ENCODE measurements at regions not wholly inside any gene's neighbourhood (a gene's known extent, or its start where the extent isn't known, plus 50 kb on each side); places are given as distances from the start of the nearest gene placed in this dataset.
"Not testable (repeated sequence)": the region's sequence is repeated elsewhere in the genome, so short reads cannot be mapped to it uniquely, and the experiment has no call there.

DNA sequence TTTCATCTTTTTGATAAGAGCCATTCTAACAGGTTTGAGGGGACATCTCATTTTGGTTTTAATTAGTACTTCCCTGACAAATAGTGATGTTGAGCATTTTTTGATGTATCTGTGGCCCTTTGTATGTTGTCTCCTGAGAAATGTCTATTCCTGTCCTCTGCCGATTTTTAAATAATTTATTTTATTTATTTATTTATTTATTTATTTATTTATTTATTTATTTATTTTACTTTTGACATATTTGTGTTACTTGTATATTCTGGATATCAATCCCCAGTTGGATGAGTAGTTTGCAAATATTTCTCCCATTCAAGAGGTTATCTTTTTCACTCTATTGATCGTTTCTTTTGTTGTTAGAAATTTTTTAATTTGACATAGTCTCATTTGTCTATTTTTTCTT is 133.9 kb downstream of the OR4F15 start:
- H2AFZ ChIP-seq (ENCODE audit: low read length); H3K79me2 ChIP-seq (ENCODE audit: insufficient read depth, low read length); H3K9me2 ChIP-seq (replicated peaks; ENCODE audit: low read depth, low read length); H3K4me3 ChIP-seq (ENCODE audit: low read length, poor library complexity, severe bottlenecking); H3K9ac ChIP-seq (ENCODE audit: low read depth, low read length, poor library complexity, severe bottlenecking); H3K9me3 ChIP-seq (ENCODE audit: insufficient read depth, low read depth, low read length); H4K20me1 ChIP-seq (ENCODE audit: insufficient read depth, low read length, poor library complexity, severe bottlenecking); H3K4me2 ChIP-seq (ENCODE audit: low read depth, low read length, poor library complexity, severe bottlenecking); H3K36me3 ChIP-seq (ENCODE audit: insufficient read depth, low read length); H3F3A ChIP-seq (ENCODE audit: low read depth); H3K4me1 ChIP-seq (ENCODE audit: insufficient read depth, low read length, poor library complexity, severe bottlenecking); H3K27me3 ChIP-seq (ENCODE audit: insufficient read depth, low read length, poor library complexity, severe bottlenecking): not testable (repeated sequence)

DNA sequence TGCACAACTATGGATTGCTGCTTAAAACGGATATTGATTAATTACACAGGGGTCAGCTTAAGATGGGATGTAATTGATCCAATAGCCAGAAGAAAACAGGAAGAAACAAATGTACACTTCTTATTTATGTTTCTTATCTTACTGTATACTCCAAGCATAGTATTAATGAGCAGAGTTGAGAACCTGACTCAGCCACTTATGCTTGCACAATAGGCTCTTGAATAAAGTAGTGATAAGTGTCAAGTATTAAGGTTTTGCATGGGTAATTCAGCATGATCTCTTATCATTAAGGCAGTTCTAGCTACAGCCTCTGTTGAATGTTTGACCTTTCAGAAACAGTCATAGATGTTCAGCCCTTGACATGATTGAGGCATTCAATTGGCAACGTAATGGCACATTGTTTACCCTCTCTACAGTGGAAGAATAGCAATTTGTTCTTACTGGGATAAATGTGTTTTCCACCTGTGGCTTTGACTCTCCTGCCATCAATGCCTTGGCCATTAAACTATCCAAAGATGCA is 136.5 kb downstream of the OR4F15 start:
- not testable (repeated sequence) for H3K9me3 ChIP-seq (ENCODE audit: insufficient read depth, low read depth, low read length); H3K79me2 ChIP-seq (ENCODE audit: insufficient read depth, low read length); H3K4me2 ChIP-seq (ENCODE audit: low read depth, low read length, poor library complexity, severe bottlenecking); H3K4me1 ChIP-seq (ENCODE audit: insufficient read depth, low read length, poor library complexity, severe bottlenecking); H3K9me2 ChIP-seq (replicated peaks; ENCODE audit: low read depth, low read length); H3K36me3 ChIP-seq (ENCODE audit: insufficient read depth, low read length); H3K27me3 ChIP-seq (ENCODE audit: insufficient read depth, low read length, poor library complexity, severe bottlenecking); H2AFZ ChIP-seq (ENCODE audit: low read length); H3F3A ChIP-seq (ENCODE audit: low read depth); H3K9ac ChIP-seq (ENCODE audit: low read depth, low read length, poor library complexity, severe bottlenecking); H4K20me1 ChIP-seq (ENCODE audit: insufficient read depth, low read length, poor library complexity, severe bottlenecking); H3K4me3 ChIP-seq (ENCODE audit: low read length, poor library complexity, severe bottlenecking)

DNA sequence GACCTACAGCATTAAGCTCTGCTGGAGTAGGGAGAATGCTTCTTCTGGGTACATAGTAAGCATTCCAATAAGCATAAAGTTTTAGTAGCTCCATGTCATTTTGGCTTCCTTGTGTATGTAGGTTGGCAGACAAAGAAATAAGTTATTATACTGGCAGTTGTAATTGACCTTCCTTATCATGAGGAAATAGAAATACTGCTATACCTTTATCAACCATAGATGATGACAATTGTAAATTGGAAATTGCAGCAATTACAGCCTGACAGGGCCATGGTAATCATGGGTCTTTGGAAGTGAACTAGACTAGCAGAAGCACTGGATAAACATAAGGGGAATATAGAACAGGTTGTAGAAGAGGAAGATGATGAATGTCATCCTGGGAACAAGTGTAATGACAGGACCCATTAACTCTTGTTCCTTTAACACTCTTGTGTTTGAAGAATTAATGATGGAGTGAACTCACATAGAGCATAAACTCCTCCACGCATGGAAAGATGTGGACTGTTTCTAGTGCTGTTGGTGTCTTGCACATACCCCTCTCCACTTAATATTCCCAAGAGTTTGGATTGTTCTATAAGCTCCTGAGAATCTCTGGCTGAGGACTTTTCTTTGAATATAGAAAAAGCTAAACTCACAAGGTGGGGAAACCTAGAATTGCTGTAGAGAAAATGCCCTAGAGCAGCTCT is 137.5 kb downstream of the OR4F15 start:
- not testable (repeated sequence) for H3K4me2 ChIP-seq (ENCODE audit: low read depth, low read length, poor library complexity, severe bottlenecking); H3K36me3 ChIP-seq (ENCODE audit: insufficient read depth, low read length); H3K9me2 ChIP-seq (replicated peaks; ENCODE audit: low read depth, low read length); H3K9ac ChIP-seq (ENCODE audit: low read depth, low read length, poor library complexity, severe bottlenecking); H3K4me1 ChIP-seq (ENCODE audit: insufficient read depth, low read length, poor library complexity, severe bottlenecking); H3K9me3 ChIP-seq (ENCODE audit: insufficient read depth, low read depth, low read length); H3K79me2 ChIP-seq (ENCODE audit: insufficient read depth, low read length); H3F3A ChIP-seq (ENCODE audit: low read depth); H3K4me3 ChIP-seq (ENCODE audit: low read length, poor library complexity, severe bottlenecking); H3K27me3 ChIP-seq (ENCODE audit: insufficient read depth, low read length, poor library complexity, severe bottlenecking); H2AFZ ChIP-seq (ENCODE audit: low read length); H4K20me1 ChIP-seq (ENCODE audit: insufficient read depth, low read length, poor library complexity, severe bottlenecking)

DNA sequence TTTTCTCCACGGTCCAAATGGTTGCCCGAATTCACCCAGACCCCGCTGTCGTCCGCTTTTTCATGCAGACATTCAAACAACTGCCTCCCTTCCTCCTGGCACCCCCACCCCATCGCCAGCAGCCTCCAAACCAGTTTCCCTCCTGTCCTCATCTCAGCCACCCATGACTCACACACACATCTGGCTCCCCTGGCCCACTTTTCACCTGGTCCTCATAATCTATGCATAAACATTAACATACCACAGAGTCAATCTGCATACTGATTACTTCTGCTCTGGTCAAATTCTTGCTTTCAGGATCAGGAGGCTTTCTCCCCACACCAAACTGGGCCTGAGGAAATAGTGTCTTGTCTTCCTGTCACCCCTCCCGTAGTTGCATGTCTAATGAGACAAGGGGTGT is 142.0 kb downstream of the OR4F15 start:
- H3K79me2 ChIP-seq (ENCODE audit: insufficient read depth, low read length); H3K9ac ChIP-seq (ENCODE audit: low read depth, low read length, poor library complexity, severe bottlenecking); H2AFZ ChIP-seq (ENCODE audit: low read length); H3K27me3 ChIP-seq (ENCODE audit: insufficient read depth, low read length, poor library complexity, severe bottlenecking); H4K20me1 ChIP-seq (ENCODE audit: insufficient read depth, low read length, poor library complexity, severe bottlenecking); H3K9me2 ChIP-seq (replicated peaks; ENCODE audit: low read depth, low read length); H3K36me3 ChIP-seq (ENCODE audit: insufficient read depth, low read length); H3K4me2 ChIP-seq (ENCODE audit: low read depth, low read length, poor library complexity, severe bottlenecking); H3F3A ChIP-seq (ENCODE audit: low read depth); H3K4me3 ChIP-seq (ENCODE audit: low read length, poor library complexity, severe bottlenecking); H3K4me1 ChIP-seq (ENCODE audit: insufficient read depth, low read length, poor library complexity, severe bottlenecking); H3K9me3 ChIP-seq (ENCODE audit: insufficient read depth, low read depth, low read length): not testable (repeated sequence)

DNA sequence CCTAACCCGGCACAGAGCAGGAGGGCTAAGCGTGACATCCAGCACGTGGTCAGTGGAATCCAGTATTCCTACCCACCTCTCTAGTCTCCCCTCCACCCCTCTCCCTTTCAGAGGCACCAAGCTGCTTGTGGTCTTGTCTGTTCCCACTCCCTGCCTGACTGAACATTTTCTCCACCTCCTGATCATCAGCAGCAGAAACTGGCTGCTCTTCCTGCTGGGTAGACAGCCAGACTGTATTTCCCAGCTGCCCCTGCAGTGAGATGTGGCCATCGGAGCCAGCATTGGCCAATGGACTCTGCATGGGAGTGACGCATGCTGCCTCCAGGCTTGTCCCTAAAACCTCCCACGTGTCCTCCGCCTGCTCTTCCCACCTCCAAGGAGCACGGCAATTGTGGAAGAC is 143.8 kb downstream of the OR4F15 start:
- H2AFZ ChIP-seq (ENCODE audit: low read length); H3K4me3 ChIP-seq (ENCODE audit: low read length, poor library complexity, severe bottlenecking); H3K9me3 ChIP-seq (ENCODE audit: insufficient read depth, low read depth, low read length); H4K20me1 ChIP-seq (ENCODE audit: insufficient read depth, low read length, poor library complexity, severe bottlenecking); H3K9ac ChIP-seq (ENCODE audit: low read depth, low read length, poor library complexity, severe bottlenecking); H3K4me1 ChIP-seq (ENCODE audit: insufficient read depth, low read length, poor library complexity, severe bottlenecking); H3K79me2 ChIP-seq (ENCODE audit: insufficient read depth, low read length); H3K27me3 ChIP-seq (ENCODE audit: insufficient read depth, low read length, poor library complexity, severe bottlenecking); H3K9me2 ChIP-seq (replicated peaks; ENCODE audit: low read depth, low read length); H3F3A ChIP-seq (ENCODE audit: low read depth); H3K4me2 ChIP-seq (ENCODE audit: low read depth, low read length, poor library complexity, severe bottlenecking); H3K36me3 ChIP-seq (ENCODE audit: insufficient read depth, low read length): not testable (repeated sequence)

DNA sequence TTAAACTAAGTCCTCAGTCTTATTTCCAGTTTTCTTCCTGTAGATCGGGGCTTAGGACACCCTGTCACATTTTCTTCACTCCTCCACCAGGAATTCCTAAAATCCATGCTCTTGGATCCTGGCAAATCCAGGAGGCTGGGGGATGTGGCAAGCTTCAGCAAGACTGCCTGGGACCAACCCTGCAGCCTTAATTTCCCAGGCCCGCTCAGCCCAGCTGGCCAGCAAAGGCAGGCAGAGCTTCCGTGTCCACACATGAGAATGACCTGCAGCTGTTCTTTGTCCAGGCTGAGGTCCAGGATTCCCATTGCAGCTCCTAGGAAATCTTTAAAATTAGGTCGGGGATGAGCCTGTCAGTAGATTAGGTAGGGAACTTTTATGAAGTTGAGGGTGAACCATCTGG is 146.7 kb downstream of the OR4F15 start:
- H4K20me1 ChIP-seq (ENCODE audit: insufficient read depth, low read length, poor library complexity, severe bottlenecking); H3K27me3 ChIP-seq (ENCODE audit: insufficient read depth, low read length, poor library complexity, severe bottlenecking); H3K4me1 ChIP-seq (ENCODE audit: insufficient read depth, low read length, poor library complexity, severe bottlenecking); H3K4me3 ChIP-seq (ENCODE audit: low read length, poor library complexity, severe bottlenecking); H3K9me2 ChIP-seq (replicated peaks; ENCODE audit: low read depth, low read length); H3K36me3 ChIP-seq (ENCODE audit: insufficient read depth, low read length); H2AFZ ChIP-seq (ENCODE audit: low read length); H3K9me3 ChIP-seq (ENCODE audit: insufficient read depth, low read depth, low read length); H3K9ac ChIP-seq (ENCODE audit: low read depth, low read length, poor library complexity, severe bottlenecking); H3K4me2 ChIP-seq (ENCODE audit: low read depth, low read length, poor library complexity, severe bottlenecking); H3F3A ChIP-seq (ENCODE audit: low read depth); H3K79me2 ChIP-seq (ENCODE audit: insufficient read depth, low read length): not testable (repeated sequence)

DNA sequence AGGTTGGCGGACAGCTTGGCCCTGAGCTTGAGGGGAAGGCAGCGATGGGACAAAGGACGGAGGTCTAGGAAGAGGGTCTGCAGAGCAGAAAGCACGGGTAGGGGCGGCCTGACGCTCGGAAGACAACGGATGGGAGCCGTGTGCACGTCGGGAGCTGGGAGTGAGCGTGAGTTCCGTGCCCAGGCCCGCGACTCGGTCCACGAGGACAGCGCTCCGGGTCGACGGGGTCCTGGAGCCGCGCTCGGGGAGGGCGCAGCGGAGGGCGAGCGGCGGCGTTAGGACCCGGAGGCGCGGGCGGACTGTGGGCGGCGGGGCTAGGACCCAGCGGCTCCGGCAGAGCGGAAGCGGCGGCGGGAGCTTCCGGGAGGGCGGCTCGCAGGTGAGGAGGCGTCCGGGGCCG is 149.3 kb downstream of the OR4F15 start:
- not testable (repeated sequence) for H3K36me3 ChIP-seq (ENCODE audit: insufficient read depth, low read length); H2AFZ ChIP-seq (ENCODE audit: low read length); H3K9me3 ChIP-seq (ENCODE audit: insufficient read depth, low read depth, low read length); H3K4me1 ChIP-seq (ENCODE audit: insufficient read depth, low read length, poor library complexity, severe bottlenecking); H4K20me1 ChIP-seq (ENCODE audit: insufficient read depth, low read length, poor library complexity, severe bottlenecking); H3F3A ChIP-seq (ENCODE audit: low read depth); H3K27me3 ChIP-seq (ENCODE audit: insufficient read depth, low read length, poor library complexity, severe bottlenecking); H3K4me2 ChIP-seq (ENCODE audit: low read depth, low read length, poor library complexity, severe bottlenecking); H3K4me3 ChIP-seq (ENCODE audit: low read length, poor library complexity, severe bottlenecking); H3K79me2 ChIP-seq (ENCODE audit: insufficient read depth, low read length); H3K9me2 ChIP-seq (replicated peaks; ENCODE audit: low read depth, low read length); H3K9ac ChIP-seq (ENCODE audit: low read depth, low read length, poor library complexity, severe bottlenecking)
